PC-3 (cell line): ENCODE measurements at regions not wholly inside any gene's neighbourhood (a gene's known extent, or its start where the extent isn't known, plus 50 kb on each side); places are given as distances from the start of the nearest gene placed in this dataset.

Experiments used
- ATAC-seq: fragments of 200-7000 bp; cut with Tn5 transposase; 2 replicates; pipeline ENCODE4 v1.9.1; 2020; ENCODE audit warnings: mild to moderate bottlenecking, moderate library complexity
- BruUV-seq: library from RNA; stranded (reverse); fragments of 400-500 nt; replicated peaks from 2 replicates; lab custom pipeline; 2021; lab: Mats Ljungman, UMichigan
- CTCF ChIA-PET: fragments of 300-600 bp; sonication (Branson Sonifier 250); formaldehyde crosslinking; loops from one replicate; lab custom pipeline; 2022; ENCODE audit warnings: antibody characterized with exemption; lab: Charles Lee
- POLR2A ChIA-PET: fragments of 300-600 bp; sonication (Branson Sonifier 250); formaldehyde crosslinking; loops from one replicate; lab custom pipeline; 2022; ENCODE audit warnings: antibody characterized with exemption; ENCODE audit not compliant: unreplicated experiment; lab: Charles Lee
- DNase-seq: peaks from one replicate; pipeline ENCODE4 v3.0.0-alpha.2; 2015
- H2AFZ ChIP-seq: fragments of 300-600 bp; sonication (generic); 2 replicates; pipeline ENCODE4 v1.6.0; 2016; ENCODE audit warnings: antibody characterized with exemption, low read length
- H3F3A ChIP-seq: fragments of 300-600 bp; sonication (generic); one replicate; pipeline ENCODE4 v1.6.0; 2017; ENCODE audit warnings: antibody characterized with exemption, low read length, control low read depth, mild to moderate bottlenecking; ENCODE audit not compliant: unreplicated experiment
- H3K27ac ChIP-seq: fragments of 300-600 bp; sonication (generic); 2 replicates; pipeline ENCODE4 v1.5.1; 2016; ENCODE audit warnings: mild to moderate bottlenecking, low read length
- H3K27me3 ChIP-seq: fragments of 300-600 bp; sonication (generic); 2 replicates; pipeline ENCODE4 v1.6.1; 2016; ENCODE audit warnings: low read length, mixed read lengths
- H3K36me3 ChIP-seq: fragments of 300-600 bp; sonication (generic); 2 replicates; pipeline ENCODE4 v1.6.1; 2016; ENCODE audit warnings: low read depth, mixed run types, low read length, mixed read lengths
- H3K4me1 ChIP-seq: fragments of 300-600 bp; sonication (generic); 2 replicates; pipeline ENCODE4 v1.5.1; 2016; ENCODE audit warnings: low read length; ENCODE audit not compliant: insufficient read depth
- H3K4me2 ChIP-seq: fragments of 300-600 bp; sonication (generic); 2 replicates; pipeline ENCODE4 v1.6.0; 2016; ENCODE audit warnings: low read length
- H3K4me3 ChIP-seq: fragments of 300-600 bp; sonication (generic); 2 replicates; pipeline ENCODE4 v1.5.1; 2016; ENCODE audit warnings: mild to moderate bottlenecking, low read length, mixed read lengths
- H3K79me2 ChIP-seq: fragments of 300-600 bp; sonication (generic); 2 replicates; pipeline ENCODE4 v1.6.1; 2017; ENCODE audit warnings: low read length, mixed read lengths
- H3K9ac ChIP-seq: fragments of 300-600 bp; sonication (generic); 2 replicates; pipeline ENCODE4 v1.6.0; 2016; ENCODE audit warnings: mild to moderate bottlenecking, low read length
- H3K9me2 ChIP-seq: fragments of 300-600 bp; sonication (generic); replicated peaks from 2 replicates; pipeline ENCODE4 v1.6.1; 2016; ENCODE audit warnings: mixed run types, low read length, mixed read lengths
- H3K9me3 ChIP-seq: fragments of 300-600 bp; sonication (generic); 2 replicates; pipeline ENCODE4 v1.6.1; 2016; ENCODE audit warnings: low read length, mixed read lengths
- H4K20me1 ChIP-seq: fragments of 300-600 bp; sonication (generic); 2 replicates; pipeline ENCODE4 v1.6.1; 2016; ENCODE audit warnings: low read length, mixed read lengths
- CTCF ChIP-seq: fragments of 300-600 bp; sonication (generic); conservative IDR thresholded peaks from 2 replicates; pipeline ENCODE4 v1.5.1; 2017; ENCODE audit warnings: antibody characterized with exemption, low read depth, mild to moderate bottlenecking, low read length
- EZH2 ChIP-seq: fragments of 300-600 bp; sonication (generic); IDR thresholded peaks from one replicate; pipeline ENCODE4 v1.6.1; 2017; ENCODE audit warnings: antibody characterized with exemption, mild to moderate bottlenecking, low read length; ENCODE audit not compliant: unreplicated experiment
- EZH2phosphoT487 ChIP-seq: fragments of 300-600 bp; sonication (generic); IDR thresholded peaks from 2 replicates; pipeline ENCODE4 v1.6.1; 2018; ENCODE audit warnings: mild to moderate bottlenecking, antibody characterized with exemption, low read length, borderline replicate concordance
- intact Hi-C: fragments of 100-400 bp; cut with micrococcal nuclease; formaldehyde crosslinking; loops from 2 replicates; pipeline ENCODE4 v1.9.0; 2023

DNA sequence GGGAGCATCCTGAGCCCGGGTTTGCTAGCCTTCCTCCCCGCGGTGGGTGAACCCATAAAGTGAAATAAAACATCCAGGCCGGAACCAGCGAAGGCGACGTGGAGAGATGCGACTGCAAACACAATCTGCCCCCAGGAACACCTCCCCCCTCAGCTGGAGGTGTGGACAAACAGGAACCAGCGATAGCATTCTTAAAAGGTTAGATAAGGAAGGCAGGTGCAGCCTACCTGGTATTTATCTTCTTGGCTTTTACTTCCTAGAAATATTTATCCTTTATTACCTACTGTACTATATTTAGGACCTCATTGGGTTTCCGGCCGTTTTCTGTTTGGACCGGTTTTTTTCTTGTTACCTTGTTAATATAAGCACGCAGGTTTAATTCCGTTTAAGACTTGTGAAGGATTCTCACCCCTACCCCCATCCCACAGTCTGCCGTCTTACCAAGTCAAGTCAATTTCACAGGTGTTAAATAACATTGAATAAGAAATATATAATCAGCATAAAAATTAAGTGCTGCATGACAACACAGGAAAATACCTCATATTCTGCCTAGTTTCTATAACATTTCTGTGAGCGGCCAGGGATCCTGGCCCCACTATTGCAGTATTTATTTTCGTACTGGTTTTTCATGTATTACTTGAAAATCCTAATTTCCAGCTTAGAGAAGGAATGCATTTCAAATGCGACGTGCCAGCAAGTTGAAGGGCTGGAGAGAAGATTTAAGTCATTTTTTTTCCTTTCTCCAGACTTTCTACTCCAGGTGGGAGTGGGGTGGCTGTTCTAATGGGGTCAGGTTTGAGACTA lies 224.0 kb upstream of the ID2 start:
- no peak overlapping the region for H3K4me3 ChIP-seq
- DNase-seq: no peak
- no peaks in the 10 kb centered on the region for H3K4me1 ChIP-seq

DNA sequence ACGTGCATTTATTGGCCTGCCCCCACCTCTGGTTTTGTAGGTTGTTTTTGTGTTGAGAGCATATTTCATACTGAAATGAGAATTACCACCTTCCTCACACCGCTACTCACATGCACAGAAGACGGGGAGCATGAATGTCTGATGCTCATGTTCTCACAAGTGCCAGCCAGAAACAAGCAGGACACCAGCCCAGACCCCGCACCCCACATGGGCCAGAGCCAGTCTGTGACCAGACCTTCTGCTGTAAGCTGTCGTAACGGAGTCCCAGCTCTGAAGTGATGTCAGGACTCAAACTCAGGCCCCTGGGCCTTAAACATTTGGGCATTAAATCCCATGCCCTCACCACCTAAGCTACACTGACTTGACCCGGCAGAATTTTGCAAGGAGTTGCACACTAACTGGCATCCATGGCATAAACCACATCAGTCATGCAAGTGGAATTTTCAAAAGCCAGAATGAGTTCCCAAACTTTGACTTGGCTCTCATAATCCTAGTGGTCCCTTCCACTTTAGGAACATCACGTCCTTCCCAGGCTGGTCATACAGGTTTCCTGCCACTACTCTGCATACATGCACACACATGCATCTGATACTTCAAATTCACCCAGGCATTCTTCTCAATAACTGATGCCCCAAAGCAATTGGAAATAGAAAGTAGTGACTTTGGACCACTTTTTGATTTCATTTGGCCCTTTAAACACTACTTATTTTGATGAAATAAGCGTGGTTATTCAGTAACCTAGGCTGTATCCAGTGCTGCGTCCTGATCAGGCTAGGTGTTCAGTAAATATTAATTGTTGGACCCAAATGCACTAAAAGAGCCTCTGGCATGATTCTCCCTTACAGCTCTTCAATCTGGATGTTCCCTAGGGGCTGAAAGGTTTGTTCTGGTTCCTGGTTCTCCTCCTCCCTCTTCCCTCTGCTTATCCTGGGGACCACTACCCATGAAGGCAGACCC lies 223.1 kb upstream of the ID2 start:
- no peak overlapping the region for H3K27ac ChIP-seq
- ChIA-PET POLR2A (no interaction called here), CTCF (no interaction called here)
- TF ChIP-seq EZH2 (no peak), CTCF (no peak), EZH2phosphoT487 (no peak)
- no peak overlapping the region for H3K4me3 ChIP-seq
- no peaks in the 10 kb centered on the region for H3F3A ChIP-seq
- no TSS peak for BruUV-seq
- no peaks in the 10 kb centered on the region for H4K20me1 ChIP-seq
- H2AFZ ChIP-seq: no peak overlapping the region
- no peaks in the 10 kb centered on the region for H3K9me2 ChIP-seq
- H3K9me3 ChIP-seq: no peaks in the 10 kb centered on the region
- no peaks in the 10 kb centered on the region for H3K36me3 ChIP-seq
- no peak overlapping the region for H3K4me2 ChIP-seq
- H3K9ac ChIP-seq: no peak overlapping the region
- DNase-seq (peak; percentile 25), ATAC-seq (no peak)
- no peaks in the 10 kb centered on the region for H3K79me2 ChIP-seq
- intact Hi-C loops: no loop called here
- no peaks in the 10 kb centered on the region for H3K27me3 ChIP-seq
- no peaks in the 10 kb centered on the region for H3K4me1 ChIP-seq

More for the DNA sequence above, 224.0 kb upstream of the ID2 start:
- Histone ChIP-seq H3K9me2 (no peaks in the 10 kb centered on the region), H3K9ac (no peak overlapping the region), H4K20me1 (no peaks in the 10 kb centered on the region), H3K4me2 (no peak overlapping the region), H3F3A (no peaks in the 10 kb centered on the region), H3K36me3 (no peaks in the 10 kb centered on the region), H3K79me2 (no peaks in the 10 kb centered on the region), H3K9me3 (no peaks in the 10 kb centered on the region), H2AFZ (no peak overlapping the region), H3K27me3 (no peaks in the 10 kb centered on the region), H3K27ac (no peak overlapping the region)
- TF ChIP-seq EZH2: no peak
- TF ChIP-seq CTCF: no peak
- TF ChIP-seq EZH2phosphoT487: no peak
- intact Hi-C loops: no loop called here
- BruUV-seq: no TSS peak
- ChIA-PET POLR2A (no interaction called here), CTCF (no interaction called here)
- no peak for ATAC-seq
